SH-SY5Y (cell line): ENCODE measurements at regions not wholly inside any gene's neighbourhood (a gene's known extent, or its start where the extent isn't known, plus 50 kb on each side); places are given as distances from the start of the nearest gene placed in this dataset.

Source experiments
- GATA2 ChIP-seq: IDR thresholded peaks from 2 replicates; pipeline ENCODE4 v1.6.1; 2011; ENCODE audit warnings: mild to moderate bottlenecking, low read depth, low read length
- GATA3 ChIP-seq: IDR thresholded peaks from 2 replicates; pipeline ENCODE4 v1.6.1; 2011; ENCODE audit warnings: low read depth, mild to moderate bottlenecking, low read length, moderate library complexity

- no peak for TF ChIP-seq GATA2
- no peak for TF ChIP-seq GATA3
Observed at GRCh38 chr13:79258489-79258888, 147.6 kb downstream of the RBM26 start.
